Bone marrow (tissue), 2 donors: ENCODE measurements at regions not wholly inside any gene's neighbourhood (a gene's known extent, or its start where the extent isn't known, plus 50 kb on each side); places are given as distances from the start of the nearest gene placed in this dataset.
"Not testable (repeated sequence)": the region's sequence is repeated elsewhere in the genome, so short reads cannot be mapped to it uniquely, and the experiment has no call there.

Experiments used
- DNase-seq, 2 donors: peaks; one replicate each; lab custom pipeline; 2025; lab: John Stamatoyannopoulos, UW

DNA sequence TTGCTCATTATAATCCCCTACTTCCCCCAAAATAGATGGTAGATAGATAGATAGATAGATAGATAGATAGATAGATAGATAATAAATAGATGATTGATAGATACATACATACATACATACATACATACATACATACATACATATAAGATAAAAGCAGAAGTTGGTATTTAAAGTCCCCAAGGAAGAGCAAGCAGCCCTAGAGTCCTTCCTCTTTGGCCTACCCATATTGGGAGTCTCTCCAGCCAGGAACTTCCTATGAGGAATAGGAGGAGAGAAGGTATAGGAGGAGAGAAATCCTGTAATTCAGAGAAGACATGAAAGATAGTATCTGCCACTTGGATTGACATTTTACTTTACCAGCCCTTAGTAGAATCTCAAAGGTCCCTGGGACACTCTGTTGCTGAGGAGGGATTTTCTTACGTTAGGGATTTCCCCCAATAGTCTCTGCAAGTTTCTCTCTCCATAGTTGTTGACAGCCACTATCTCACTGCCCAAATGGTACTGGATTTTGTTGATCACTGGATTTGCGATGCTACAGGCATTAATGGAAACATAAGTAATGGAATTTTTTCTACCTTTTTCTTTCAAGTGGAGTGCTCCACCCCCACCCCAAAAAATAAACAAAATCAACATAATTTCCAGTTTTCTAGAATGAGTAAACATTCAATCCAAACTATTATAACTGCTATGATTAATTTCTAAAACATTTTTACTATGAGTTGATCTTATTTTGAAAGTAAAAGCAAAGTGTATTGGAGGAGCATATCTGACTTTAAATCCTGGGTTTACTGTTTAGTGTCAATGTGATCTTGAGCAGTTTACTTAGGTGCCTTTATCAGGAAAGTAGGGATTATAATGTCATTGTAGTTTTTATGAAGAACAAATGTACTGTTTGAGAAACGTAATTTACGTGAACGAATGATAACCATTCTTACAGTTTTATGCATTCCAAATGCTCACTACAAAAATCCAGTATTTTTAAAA is 93.2 kb upstream of the TNFSF4 start:
- no peak for DNase-seq

DNA sequence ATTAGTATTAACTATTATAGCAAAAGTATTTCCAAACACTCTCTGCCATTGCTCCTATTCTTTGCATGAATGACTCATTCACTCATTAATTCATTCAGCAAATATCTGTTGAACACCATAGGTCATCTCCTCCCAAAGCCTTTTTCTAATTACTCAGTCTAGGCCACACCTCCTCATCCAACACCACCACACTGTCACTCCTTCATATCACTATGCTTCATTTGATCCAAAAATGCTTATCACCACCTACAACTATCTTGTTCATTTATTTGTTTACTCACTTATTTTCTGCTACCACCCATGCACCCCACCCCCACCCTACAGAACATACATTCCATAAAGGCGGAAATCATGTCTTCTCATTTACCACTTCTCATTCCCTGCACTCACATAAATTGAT is 94.4 kb upstream of the TNFSF4 start:
- no peak for DNase-seq

DNA sequence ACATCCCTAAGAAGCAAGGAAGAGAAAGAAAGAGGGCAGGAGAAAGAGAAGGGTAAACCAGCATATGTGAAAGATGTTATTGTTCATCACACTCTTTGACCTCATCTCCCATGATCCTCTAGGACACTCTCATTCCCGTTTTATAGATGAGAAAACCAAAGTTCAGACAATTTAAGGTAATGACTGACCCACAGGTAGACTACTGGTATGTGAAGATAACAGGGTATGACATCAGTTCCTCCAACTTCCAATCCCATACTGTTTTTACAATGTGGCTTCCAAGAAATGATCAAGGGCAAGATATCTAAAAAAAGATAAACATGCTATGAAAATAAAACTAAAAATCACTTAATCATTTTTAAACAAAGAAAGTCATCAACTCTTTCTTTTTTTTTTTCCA is 95.2 kb upstream of the TNFSF4 start:
- no peak for DNase-seq

DNA sequence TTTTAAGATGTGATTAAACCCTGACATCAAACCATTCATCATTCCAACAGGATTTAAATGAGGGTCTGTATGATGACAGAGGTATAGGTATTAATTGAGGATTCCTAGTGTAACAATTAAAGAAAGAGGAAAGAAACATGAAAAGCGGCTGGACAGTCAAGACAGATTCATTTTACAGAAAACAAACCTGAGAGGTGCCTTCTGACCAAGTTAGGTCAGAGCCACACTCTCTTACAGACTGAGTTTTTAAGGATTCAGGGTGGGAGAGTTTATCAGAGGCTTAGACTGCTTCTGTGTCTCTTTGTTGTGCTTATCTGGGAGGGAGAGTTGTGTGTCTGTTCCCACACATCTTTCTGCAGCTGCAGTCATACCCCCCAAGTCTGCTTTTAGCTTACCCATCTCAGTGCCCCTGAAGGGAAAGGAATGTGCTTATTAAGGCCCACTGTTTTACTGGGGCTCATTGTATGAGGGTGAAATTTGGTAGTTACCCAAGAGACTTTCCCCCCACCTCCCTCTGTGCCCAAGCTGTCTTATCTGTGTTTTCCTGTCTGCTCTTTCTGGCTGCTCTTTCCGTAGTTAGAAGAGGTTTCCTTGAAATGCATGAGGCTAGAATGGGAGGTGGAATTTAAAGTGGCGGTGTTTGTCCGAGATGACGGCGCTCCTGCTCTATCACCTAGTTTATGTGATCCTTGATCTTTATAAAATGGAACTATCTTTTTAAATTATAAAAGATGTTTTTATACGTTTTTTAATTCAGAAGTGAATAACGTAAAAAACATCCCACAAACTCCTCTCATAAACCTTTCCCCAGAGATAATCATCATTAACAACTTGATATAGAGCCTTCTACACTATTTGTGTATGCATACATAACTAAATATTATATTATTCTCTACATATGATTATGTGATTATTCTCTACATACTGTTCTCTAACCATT is 96.0 kb upstream of the TNFSF4 start:
- DNase-seq = no peak

DNA sequence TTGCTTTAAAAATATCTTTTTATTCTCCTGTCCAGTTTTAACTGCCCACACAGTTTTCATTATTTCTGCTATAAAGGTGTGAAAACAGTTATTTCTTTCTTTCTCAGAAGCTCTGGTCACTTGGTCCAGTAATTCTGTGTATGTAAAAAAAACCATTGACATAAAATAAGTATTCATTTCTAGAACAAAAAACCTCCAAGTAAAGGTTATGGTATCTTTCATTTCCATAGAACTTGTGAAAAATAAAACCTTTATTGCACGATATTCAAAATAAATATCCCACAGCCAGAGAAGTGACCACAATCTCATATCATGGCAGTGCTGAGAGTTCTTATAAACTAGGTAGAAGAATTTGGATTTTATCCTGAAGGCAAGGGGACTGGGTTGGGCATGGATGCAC is 96.9 kb upstream of the TNFSF4 start:
- DNase-seq = no peak

- no peak for DNase-seq
Observed at GRCh38 chr1:173304529-173305227, 97.5 kb upstream of the TNFSF4 start.

- no peak for DNase-seq
Observed at GRCh38 chr1:173307845-173308244, 100.7 kb upstream of the TNFSF4 start.

GRCh38 chr1:173314656-173315055 is 107.5 kb upstream of the TNFSF4 start:
- DNase-seq = no peak

GRCh38 chr1:173315296-173315695 is 108.2 kb upstream of the TNFSF4 start:
- DNase-seq = no peak

DNA sequence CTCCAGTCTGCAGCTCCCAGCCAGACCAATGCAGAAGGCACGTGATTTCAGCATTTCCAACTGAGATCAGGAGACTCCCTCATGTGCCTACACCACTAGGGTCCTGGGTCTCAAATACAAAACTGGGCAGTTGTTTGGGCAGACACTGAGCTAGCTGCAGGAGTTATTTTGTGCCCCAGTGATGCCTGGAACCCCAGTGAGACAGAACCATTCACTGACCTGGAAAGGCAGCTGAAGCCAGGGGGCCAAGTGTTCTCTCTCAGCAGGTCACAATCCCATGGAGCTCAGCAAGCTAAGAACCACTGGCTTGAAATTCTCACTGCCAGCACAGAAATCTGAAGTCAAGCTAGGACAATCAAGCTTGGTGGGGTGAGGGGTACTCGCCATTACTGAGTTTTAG is 111.7 kb upstream of the TNFSF4 start:
- DNase-seq = no peak

DNA sequence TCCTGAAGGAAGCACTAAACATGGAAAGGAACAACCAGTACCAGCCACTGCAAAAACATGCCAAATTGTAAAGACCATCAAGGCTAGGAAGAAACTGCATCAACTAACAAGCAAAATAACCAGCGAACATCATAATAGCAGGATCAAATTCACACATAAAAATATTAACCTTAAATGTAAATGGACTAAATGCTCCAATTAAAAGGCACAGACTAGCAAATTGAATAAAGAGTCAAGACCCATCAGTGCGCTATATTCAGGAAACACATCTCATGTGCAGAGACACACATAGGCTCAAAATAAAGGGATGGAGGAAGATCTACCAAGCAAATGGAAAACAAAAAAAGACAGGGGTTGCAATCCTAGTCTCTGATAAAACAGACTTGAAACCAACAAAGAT is 117.2 kb upstream of the TNFSF4 start:
- not testable (repeated sequence) for DNase-seq

DNA sequence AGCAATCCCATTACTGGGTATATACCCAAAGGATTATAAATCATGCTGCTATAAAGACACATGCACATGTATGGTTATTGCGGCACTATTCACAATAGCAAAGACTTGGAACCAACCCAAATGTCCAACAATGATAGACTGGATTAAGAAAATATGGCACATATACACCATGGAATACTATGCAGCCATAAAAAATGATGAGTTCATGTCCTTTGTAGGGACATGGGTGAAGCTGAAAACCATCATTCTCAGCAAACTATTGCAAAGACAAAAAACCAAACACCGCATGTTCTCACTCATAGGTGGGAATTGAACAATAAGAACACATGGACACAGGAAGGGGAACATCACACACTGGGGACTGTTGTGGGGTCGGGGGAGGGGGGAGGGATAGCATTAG is 120.9 kb upstream of the TNFSF4 start:
- not testable (repeated sequence) for DNase-seq

- DNase-seq = no peak
Observed at GRCh38 chr1:173328961-173329360, 121.8 kb upstream of the TNFSF4 start.

- no peak for DNase-seq
Observed at GRCh38 chr1:173329726-173330125, 122.6 kb upstream of the TNFSF4 start.

- peak in 1 of 2 donors; percentile 29 for DNase-seq
Observed at GRCh38 chr1:173330149-173330951, 123.2 kb upstream of the TNFSF4 start.

GRCh38 chr1:173330952-173331548 is 123.9 kb upstream of the TNFSF4 start:
- DNase-seq = peak in 1 of 2 donors; percentile 39

GRCh38 chr1:173332026-173332425 is 124.9 kb upstream of the TNFSF4 start:
- no peak for DNase-seq

- no peak for DNase-seq
Observed at GRCh38 chr1:173333581-173333980, 126.5 kb upstream of the TNFSF4 start.

DNA sequence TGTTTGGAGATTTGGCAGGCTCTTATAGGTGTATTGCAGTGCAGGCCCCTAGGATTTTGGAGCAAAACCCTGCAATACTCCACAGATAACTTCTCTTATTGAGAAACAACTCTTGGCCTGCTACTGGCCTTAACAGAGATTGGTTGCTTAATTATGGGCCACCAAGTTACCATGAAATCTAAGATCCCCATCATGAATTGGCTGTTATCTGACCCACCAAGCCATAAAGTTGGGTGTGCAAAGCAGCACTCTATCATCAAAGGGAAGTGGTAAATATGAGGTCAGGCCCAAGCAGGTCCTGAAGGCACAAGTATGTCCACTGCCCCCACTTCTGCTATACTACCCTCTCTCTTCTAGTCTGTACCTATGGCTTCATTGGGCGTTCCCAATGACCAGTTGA is 130.0 kb upstream of the TNFSF4 start:
- DNase-seq = no peak

- no peak for DNase-seq
Observed at GRCh38 chr1:173341307-173341706, 134.2 kb upstream of the TNFSF4 start.

DNA sequence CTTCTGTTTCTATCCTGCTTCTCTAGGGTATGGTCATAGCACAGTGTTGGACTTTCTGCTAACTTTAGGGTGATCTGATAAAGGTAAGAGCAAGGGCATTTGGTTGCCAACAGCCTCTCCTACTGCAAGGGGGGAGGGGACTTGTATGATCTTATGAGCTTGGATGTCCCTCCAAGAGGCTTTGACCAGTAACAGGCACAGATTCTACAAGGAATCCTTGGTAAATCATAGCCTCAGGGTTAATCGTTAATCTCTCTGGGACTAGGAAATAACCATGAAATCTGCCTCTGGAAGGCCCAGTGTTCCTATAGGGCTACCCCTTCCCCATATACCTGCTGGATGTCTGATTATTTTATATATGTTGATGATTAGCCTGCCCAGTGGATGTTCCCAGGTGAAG is 134.8 kb upstream of the TNFSF4 start:
- DNase-seq = no peak
